ENCODE measurements at regions not wholly inside any gene's neighbourhood (a gene's known extent, or its start where the extent isn't known, plus 50 kb on each side); places are given as distances from the start of the nearest gene placed in this dataset.
"Not testable (repeated sequence)": the region's sequence is repeated elsewhere in the genome, so short reads cannot be mapped to it uniquely, and the experiment has no call there.

DNA sequence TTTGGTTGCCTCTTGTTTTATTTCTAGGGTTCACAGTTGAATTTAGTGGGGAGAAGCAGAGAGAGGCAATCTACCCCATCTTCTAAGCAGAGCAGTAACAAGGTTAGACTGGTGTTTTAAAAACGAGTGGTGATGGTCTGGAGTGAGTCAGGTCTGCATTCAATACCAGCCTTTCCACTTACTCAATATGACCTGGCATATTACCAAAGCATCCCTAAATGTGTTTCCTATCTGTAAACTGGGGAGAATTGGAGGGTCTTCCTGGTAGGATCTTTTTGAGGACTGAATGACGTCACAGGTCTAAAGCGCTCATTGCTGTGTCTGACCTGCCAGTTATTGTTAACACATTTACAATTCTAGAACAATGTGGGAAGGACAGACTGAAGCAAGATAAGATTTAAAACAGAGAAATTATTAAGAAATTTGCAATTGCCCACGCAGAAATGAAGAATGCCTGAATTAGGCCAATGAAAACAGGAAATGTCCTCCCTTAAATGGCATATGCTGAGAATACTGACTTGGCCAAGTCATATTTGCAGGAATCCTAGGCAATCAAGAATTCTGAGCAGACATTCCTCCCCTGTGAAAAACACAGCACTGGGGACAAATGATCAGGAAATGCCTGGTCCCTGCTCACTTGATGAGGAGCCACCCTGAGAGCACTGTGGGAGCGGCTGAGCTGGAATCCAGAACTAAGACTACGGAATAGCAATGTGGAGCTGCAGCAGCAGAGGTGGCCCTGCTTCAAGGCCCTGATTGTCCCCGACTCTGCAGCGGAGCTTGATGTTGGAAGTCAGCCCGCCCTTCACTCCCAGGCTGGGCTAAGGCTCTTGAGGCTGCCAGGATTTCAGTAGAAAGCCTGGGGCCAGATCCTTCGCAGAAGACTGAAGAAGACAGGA lies 184.5 kb upstream of the CXCL12 start:
- Histone ChIP-seq H3K27me3 (ENCODE audit: control insufficient read depth, insufficient read depth, low read length) (no peaks in the 10 kb centered on the region), H3K4me1 (ENCODE audit: control insufficient read depth, insufficient read depth, low read length) (peaks cover 47% of the 10 kb centered on the region), H3K4me3 (ENCODE audit: low read length) (peak overlapping the region; percentile 37), H3K9ac (ENCODE audit: low read depth, low read length) (peak overlapping the region; percentile 79), H3K36me3 (ENCODE audit: insufficient read depth, low read length) (no peaks in the 10 kb centered on the region), H3K9me3 (replicated peaks; ENCODE audit: low read length) (no peaks in the 10 kb centered on the region), H3K4me2 (ENCODE audit: low read length) (peak overlapping the region; percentile 69)

DNA sequence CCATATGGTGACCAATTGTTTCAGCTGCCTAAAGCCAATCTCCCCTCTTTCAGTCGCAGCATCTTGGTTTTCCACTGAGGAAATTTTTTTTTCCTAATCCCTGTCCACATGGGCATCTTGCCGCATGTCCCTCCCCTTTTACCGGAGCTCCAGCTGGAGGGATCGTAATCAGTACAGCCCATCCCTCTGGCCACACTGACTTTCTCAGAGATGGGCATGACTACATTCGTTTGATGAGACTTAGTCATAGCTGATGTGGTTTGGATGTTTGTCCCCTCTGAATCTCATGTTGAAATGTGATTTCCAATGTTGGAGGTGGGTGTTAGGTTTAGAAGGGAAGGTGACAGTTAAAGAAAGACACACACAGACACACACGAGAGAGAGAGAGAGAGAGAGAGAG lies 186.8 kb upstream of the CXCL12 start:
- H3K4me2 ChIP-seq (ENCODE audit: low read length) = no peak overlapping the region
- H3K4me1 ChIP-seq (ENCODE audit: control insufficient read depth, insufficient read depth, low read length) = peaks cover 54% of the 10 kb centered on the region
- H3K36me3 ChIP-seq (ENCODE audit: insufficient read depth, low read length) = no peaks in the 10 kb centered on the region
- H3K9me3 ChIP-seq (replicated peaks; ENCODE audit: low read length) = no peaks in the 10 kb centered on the region
- H3K9ac ChIP-seq (ENCODE audit: low read depth, low read length) = no peak overlapping the region
- H3K27me3 ChIP-seq (ENCODE audit: control insufficient read depth, insufficient read depth, low read length) = no peaks in the 10 kb centered on the region
- no peak overlapping the region for H3K4me3 ChIP-seq (ENCODE audit: low read length)

DNA sequence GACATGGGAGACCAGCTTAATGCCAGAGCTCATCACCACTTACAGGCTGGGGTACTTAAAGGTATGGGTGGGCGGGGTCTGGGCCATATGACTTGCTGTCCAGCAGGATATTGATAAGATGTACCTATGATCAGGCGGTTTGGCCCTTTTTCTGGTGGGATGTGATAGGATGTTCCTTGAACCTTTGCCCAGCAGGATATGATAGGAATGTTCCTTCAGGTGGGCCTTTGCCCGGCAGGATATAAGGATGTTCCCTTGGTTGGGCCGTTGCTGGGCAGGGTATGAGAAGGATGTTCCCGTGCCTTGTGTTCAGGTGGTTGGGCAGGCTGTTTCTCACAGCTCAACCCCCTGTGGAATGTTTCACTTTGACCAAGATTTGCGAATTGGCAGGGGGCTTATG lies 187.2 kb upstream of the CXCL12 start:
- H3K27me3 ChIP-seq (ENCODE audit: control insufficient read depth, insufficient read depth, low read length) = no peaks in the 10 kb centered on the region
- no peak overlapping the region for H3K4me3 ChIP-seq (ENCODE audit: low read length)
- no peaks in the 10 kb centered on the region for H3K36me3 ChIP-seq (ENCODE audit: insufficient read depth, low read length)
- no peak overlapping the region for H3K4me2 ChIP-seq (ENCODE audit: low read length)
- H3K9ac ChIP-seq (ENCODE audit: low read depth, low read length) = no peak overlapping the region
- peaks cover 58% of the 10 kb centered on the region for H3K4me1 ChIP-seq (ENCODE audit: control insufficient read depth, insufficient read depth, low read length)
- H3K9me3 ChIP-seq (replicated peaks; ENCODE audit: low read length) = no peaks in the 10 kb centered on the region

DNA sequence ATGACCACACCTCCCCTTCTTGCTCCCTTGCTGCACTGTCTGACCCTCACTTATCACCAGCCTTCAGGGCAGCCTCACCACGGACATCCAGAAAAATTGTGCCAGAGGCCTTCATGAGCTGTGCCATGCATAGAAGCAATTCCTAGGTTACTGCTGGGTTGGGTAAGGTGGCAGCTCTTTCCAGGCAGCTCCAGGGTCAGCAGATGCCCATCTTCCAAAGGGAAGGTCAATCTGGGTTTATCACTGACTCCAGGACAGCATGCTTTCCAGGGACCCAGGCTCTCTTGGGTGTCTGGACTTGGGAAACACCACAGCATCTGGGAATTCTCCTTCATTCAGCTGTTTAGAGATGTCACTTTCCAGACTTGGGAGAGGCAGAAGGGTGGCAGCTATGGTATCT lies 188.9 kb upstream of the CXCL12 start:
- Histone ChIP-seq H3K27me3 (ENCODE audit: control insufficient read depth, insufficient read depth, low read length) (no peaks in the 10 kb centered on the region), H3K9me3 (replicated peaks; ENCODE audit: low read length) (no peaks in the 10 kb centered on the region), H3K36me3 (ENCODE audit: insufficient read depth, low read length) (no peaks in the 10 kb centered on the region), H3K4me2 (ENCODE audit: low read length) (no peak overlapping the region), H3K4me3 (ENCODE audit: low read length) (no peak overlapping the region), H3K4me1 (ENCODE audit: control insufficient read depth, insufficient read depth, low read length) (peaks cover 53% of the 10 kb centered on the region), H3K9ac (ENCODE audit: low read depth, low read length) (no peak overlapping the region)

DNA sequence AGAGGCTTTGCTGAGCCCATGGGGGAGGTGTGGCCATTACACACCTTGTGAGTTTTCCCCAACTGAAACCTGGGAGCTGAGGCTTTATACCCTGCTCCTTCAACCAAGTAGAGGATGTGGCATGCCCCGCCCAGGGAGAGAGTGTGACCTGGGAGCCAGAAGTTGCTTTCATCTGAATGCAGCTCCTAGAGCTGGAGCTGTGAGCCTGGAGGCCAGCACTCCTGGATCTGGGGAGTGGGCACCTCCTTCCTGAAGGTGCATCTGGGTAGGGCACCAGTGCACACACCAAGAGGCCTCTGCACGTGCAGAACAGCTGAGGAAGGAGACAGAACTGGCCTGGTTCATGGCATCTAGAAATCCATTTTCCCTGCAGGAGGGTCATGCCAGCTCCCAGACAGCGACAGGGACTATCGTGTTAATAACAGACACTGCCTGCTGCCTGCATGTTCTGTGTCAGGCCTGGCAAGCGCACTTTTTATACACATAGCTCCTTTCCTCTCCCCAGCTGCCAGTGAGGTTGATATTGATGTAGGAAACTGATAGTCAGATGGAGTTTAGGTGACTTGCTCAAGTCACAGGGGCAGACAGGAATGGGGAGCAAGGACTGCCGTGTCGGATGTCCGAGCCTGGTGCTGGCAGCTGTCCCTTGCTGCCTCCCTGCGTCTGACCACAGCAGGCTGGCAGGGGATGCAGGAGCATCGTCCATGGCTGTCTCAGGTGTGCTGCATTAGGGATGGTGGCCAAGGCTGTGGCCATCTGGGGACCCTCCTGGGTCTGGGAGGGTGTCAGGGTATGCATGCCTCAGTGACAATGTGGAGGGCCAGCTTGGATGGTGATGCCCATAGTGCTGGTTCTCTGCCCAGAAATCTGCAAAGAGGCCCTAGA lies 189.9 kb upstream of the CXCL12 start:
- Histone ChIP-seq H3K36me3 (ENCODE audit: insufficient read depth, low read length) (no peaks in the 10 kb centered on the region), H3K4me3 (ENCODE audit: low read length) (no peak overlapping the region), H3K4me1 (ENCODE audit: control insufficient read depth, insufficient read depth, low read length) (peaks cover 45% of the 10 kb centered on the region), H3K4me2 (ENCODE audit: low read length) (no peak overlapping the region), H3K9ac (ENCODE audit: low read depth, low read length) (no peak overlapping the region), H3K27me3 (ENCODE audit: control insufficient read depth, insufficient read depth, low read length) (no peaks in the 10 kb centered on the region), H3K9me3 (replicated peaks; ENCODE audit: low read length) (no peaks in the 10 kb centered on the region)

DNA sequence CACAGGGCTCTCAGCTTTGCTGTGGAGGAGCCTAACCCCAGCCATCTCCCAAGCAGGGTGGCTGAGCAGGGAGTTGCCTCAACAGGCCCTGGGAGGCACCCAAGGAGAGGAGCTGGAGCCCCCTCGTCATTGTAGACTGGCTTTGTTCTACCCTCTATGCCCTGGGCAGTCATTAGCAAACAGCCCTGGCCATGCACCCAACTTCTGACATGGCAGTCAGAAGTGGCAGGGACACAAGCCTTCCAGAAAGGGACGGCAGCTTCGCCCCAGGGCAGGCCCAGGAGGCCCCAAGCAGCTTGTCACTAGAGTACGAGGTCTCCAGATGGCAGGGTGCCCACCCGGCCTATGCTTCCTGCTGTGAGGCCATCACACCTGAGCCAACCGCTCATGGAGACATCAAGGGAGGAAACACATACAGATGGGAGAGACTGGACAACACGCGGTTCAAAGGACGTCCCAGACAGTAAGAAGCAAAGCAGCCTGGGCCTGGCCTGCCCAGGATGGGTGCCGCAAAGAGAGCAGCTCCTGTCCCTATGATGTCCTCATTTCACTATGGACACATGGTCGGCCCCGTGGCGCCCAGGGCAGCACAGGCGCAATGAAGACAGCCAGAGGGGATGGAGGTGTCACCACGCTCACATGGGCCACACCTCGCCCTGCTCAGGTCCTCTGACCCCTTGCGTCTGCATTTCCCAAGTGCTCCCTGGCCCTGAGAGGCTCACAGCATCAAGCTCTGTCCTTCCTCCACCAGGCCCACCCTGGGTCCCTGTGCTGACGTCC lies 190.9 kb upstream of the CXCL12 start:
- Histone ChIP-seq H3K9ac (ENCODE audit: low read depth, low read length) (no peak overlapping the region), H3K36me3 (ENCODE audit: insufficient read depth, low read length) (no peaks in the 10 kb centered on the region), H3K4me3 (ENCODE audit: low read length) (no peak overlapping the region), H3K9me3 (replicated peaks; ENCODE audit: low read length) (no peaks in the 10 kb centered on the region), H3K4me2 (ENCODE audit: low read length) (no peak overlapping the region), H3K4me1 (ENCODE audit: control insufficient read depth, insufficient read depth, low read length) (peaks cover 35% of the 10 kb centered on the region), H3K27me3 (ENCODE audit: control insufficient read depth, insufficient read depth, low read length) (no peaks in the 10 kb centered on the region)

DNA sequence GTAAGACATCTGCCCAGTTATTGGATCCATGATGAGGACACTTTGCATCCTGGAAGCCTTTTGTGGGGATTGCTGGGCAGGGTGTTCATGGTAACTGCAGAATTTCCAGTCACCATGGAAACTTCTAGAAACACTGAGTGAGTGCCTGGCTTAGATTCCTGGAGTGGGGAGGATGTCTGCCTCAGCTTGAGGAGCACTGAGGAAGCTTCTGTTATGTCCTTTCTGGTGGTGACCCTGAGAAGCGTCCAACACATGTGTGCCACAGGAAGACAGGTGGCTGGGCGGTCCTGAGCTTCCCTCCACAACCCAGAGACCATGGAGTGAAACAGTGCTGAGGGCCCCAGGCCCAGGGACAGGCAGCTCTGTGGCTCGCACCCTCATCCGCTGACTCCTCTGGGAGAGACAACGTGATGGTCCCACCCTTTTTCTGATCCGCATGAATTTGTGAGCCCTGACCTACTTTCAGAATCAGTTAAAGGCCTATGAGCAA lies 191.8 kb upstream of the CXCL12 start:
- no peaks in the 10 kb centered on the region for H3K9me3 ChIP-seq (replicated peaks; ENCODE audit: low read length)
- peak overlapping the region; percentile 73 for H3K9ac ChIP-seq (ENCODE audit: low read depth, low read length)
- H3K27me3 ChIP-seq (ENCODE audit: control insufficient read depth, insufficient read depth, low read length) = no peaks in the 10 kb centered on the region
- no peak overlapping the region for H3K4me3 ChIP-seq (ENCODE audit: low read length)
- no peak overlapping the region for H3K4me2 ChIP-seq (ENCODE audit: low read length)
- peaks cover 34% of the 10 kb centered on the region for H3K4me1 ChIP-seq (ENCODE audit: control insufficient read depth, insufficient read depth, low read length)
- H3K36me3 ChIP-seq (ENCODE audit: insufficient read depth, low read length) = no peaks in the 10 kb centered on the region

DNA sequence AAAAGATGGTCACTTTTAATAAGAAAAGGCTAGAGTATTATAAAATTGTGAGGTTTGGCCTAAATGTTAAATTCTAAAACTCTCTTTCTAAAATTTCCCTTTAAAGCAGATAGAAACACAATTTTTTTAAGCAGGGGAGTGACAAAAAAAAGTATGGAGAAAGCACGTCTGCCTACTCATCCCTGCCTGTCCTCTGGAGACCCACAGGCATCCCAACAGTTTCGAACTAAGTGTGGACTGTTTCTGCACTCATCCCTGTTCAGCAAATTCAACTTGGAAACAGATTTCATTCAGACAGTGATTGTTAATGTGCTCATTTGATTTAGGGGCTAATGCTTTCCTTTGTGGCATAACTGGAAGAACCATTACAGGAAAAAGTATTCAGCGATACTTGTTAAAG lies 192.6 kb upstream of the CXCL12 start:
- H3K4me1 ChIP-seq (ENCODE audit: control insufficient read depth, insufficient read depth, low read length) = peaks cover 39% of the 10 kb centered on the region

DNA sequence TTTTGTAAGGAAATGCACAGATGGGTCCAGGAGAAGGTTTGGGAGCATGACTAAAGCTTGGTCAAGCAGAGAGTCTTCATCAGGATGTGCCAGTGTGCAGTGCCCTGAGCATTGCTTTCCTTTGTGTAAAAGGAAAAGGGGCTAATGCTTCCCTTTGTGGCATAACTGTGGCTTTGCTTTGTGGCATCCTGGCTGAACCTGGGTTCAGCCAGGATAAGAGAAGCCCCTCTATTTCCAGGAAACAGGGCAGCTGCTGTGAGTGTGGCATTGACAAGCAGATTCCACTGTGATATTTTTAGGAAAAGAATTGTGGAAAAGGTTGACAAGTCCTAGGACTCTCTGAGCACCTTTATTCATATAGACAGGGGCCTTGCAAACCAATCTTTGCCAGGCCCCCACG lies 193.4 kb upstream of the CXCL12 start:
- Histone ChIP-seq H3K4me1 (ENCODE audit: control insufficient read depth, insufficient read depth, low read length) (peaks cover 40% of the 10 kb centered on the region), H3K4me2 (ENCODE audit: low read length) (no peak overlapping the region), H3K27me3 (ENCODE audit: control insufficient read depth, insufficient read depth, low read length) (no peaks in the 10 kb centered on the region), H3K9ac (ENCODE audit: low read depth, low read length) (no peak overlapping the region), H3K4me3 (ENCODE audit: low read length) (no peak overlapping the region), H3K36me3 (ENCODE audit: insufficient read depth, low read length) (no peaks in the 10 kb centered on the region), H3K9me3 (replicated peaks; ENCODE audit: low read length) (no peaks in the 10 kb centered on the region)

More for the DNA sequence above, 192.6 kb upstream of the CXCL12 start:
- Histone ChIP-seq H3K4me3 (ENCODE audit: low read length) (no peak overlapping the region), H3K27me3 (ENCODE audit: control insufficient read depth, insufficient read depth, low read length) (no peaks in the 10 kb centered on the region), H3K4me2 (ENCODE audit: low read length) (no peak overlapping the region), H3K36me3 (ENCODE audit: insufficient read depth, low read length) (no peaks in the 10 kb centered on the region), H3K9me3 (replicated peaks; ENCODE audit: low read length) (no peaks in the 10 kb centered on the region), H3K9ac (ENCODE audit: low read depth, low read length) (peak overlapping the region; percentile 73)

DNA sequence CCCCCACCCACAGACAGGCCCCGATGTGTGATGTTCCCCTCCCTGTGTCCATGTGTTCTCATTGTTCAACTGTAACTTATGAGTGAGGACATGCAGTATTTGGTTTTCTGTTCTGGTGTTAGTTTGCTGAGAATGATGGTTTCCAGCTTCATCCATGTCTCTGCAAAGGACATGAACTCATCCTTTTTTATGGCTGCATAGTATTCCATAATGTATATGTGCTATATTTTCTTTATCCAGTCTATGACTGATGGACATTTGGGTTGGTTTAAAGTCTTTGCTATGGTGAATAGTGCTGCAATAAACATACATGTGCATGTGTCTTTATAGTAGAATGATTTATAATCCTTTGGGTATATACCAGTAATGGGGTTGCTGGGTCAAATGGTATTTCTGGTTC lies 194.1 kb upstream of the CXCL12 start:
- H3K4me2 ChIP-seq (ENCODE audit: low read length); H3K36me3 ChIP-seq (ENCODE audit: insufficient read depth, low read length); H3K9ac ChIP-seq (ENCODE audit: low read depth, low read length); H3K27me3 ChIP-seq (ENCODE audit: control insufficient read depth, insufficient read depth, low read length); H3K4me3 ChIP-seq (ENCODE audit: low read length); H3K9me3 ChIP-seq (replicated peaks; ENCODE audit: low read length): not testable (repeated sequence)
- peaks cover 40% of the 10 kb centered on the region for H3K4me1 ChIP-seq (ENCODE audit: control insufficient read depth, insufficient read depth, low read length)

DNA sequence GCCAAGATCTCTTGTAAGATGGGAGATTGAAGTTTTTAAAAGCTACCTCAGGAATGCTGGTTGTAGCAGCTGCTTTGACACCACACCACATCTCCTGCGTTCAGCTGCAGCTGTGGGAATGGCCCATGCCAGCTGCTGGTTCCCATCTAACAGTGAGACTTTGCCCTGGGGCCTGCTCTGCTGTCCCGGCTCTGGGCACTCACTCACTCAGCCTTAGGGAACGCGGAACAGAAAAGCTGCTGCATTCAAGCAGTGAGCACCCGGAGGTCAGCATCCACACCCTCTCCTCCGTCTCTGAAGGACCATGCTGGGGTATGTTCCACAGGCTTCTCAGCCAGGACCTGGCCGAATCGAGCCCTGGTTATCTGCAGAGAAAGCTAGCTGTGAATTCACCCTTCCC lies 197.1 kb upstream of the CXCL12 start:
- Histone ChIP-seq H3K9ac (ENCODE audit: low read depth, low read length) (peak overlapping the region; percentile 52), H3K4me3 (ENCODE audit: low read length) (peak overlapping the region; percentile 16)

More for the DNA sequence above, 197.1 kb upstream of the CXCL12 start:
- Histone ChIP-seq H3K27me3 (ENCODE audit: control insufficient read depth, insufficient read depth, low read length) (no peaks in the 10 kb centered on the region), H3K36me3 (ENCODE audit: insufficient read depth, low read length) (no peaks in the 10 kb centered on the region), H3K4me2 (ENCODE audit: low read length) (peak overlapping the region; percentile 47), H3K4me1 (ENCODE audit: control insufficient read depth, insufficient read depth, low read length) (peaks cover 30% of the 10 kb centered on the region), H3K9me3 (replicated peaks; ENCODE audit: low read length) (no peaks in the 10 kb centered on the region)
